ENCODE measurements at regions not wholly inside any gene's neighbourhood (a gene's known extent, or its start where the extent isn't known, plus 50 kb on each side); places are given as distances from the start of the nearest gene placed in this dataset. TPM values are rescaled to one million over a fixed set of nuclear protein-coding genes. Genes with fewer than 3 reads are reported as not detected.

DNA sequence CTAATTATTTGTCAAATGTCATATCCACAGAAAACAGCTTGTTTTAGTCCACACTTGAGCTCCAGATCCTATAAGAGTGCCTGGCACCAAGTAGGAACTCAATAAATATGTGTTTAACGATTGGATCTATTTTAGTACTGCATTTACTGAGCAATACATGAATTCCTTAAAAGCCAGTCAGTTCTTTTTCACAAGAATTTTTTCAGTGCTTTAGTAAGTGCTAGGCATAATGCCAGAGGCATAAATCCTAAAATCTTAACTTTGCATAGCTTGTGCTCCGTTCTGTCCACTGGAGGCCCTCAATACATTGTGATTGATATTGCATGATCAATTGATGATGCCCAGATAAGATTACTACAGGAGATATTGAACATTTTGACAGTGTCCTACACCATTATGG is 67.3 kb upstream of the PCSK5 start:
- no peak overlapping the region for H3K4me3 ChIP-seq (ENCODE audit: low read depth, low read length)
- TF ChIP-seq, protein P1, sequence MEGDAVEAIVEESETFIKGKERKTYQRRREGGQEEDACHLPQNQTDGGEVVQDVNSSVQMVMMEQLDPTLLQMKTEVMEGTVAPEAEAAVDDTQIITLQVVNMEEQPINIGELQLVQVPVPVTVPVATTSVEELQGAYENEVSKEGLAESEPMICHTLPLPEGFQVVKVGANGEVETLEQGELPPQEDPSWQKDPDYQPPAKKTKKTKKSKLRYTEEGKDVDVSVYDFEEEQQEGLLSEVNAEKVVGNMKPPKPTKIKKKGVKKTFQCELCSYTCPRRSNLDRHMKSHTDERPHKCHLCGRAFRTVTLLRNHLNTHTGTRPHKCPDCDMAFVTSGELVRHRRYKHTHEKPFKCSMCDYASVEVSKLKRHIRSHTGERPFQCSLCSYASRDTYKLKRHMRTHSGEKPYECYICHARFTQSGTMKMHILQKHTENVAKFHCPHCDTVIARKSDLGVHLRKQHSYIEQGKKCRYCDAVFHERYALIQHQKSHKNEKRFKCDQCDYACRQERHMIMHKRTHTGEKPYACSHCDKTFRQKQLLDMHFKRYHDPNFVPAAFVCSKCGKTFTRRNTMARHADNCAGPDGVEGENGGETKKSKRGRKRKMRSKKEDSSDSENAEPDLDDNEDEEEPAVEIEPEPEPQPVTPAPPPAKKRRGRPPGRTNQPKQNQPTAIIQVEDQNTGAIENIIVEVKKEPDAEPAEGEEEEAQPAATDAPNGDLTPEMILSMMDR (IDR thresholded peaks at IDR 0.05; ENCODE audit: insufficient read depth, low read depth, low read length), result no peak
- no peak for DNase-seq (ENCODE audit: low read depth)

GRCh38 chr9:75824816-75825568 is 65.5 kb upstream of the PCSK5 start:
- TF ChIP-seq, protein P1 (IDR thresholded peaks at IDR 0.05; ENCODE audit: insufficient read depth, low read depth, low read length), result no peak
- no peak for DNase-seq (ENCODE audit: low read depth)
- H3K4me3 ChIP-seq (ENCODE audit: low read depth, low read length), result no peak overlapping the region

GRCh38 chr9:75826314-75826713 is 64.2 kb upstream of the PCSK5 start:
- H3K4me3 ChIP-seq (ENCODE audit: low read depth, low read length), result no peak overlapping the region
- TF ChIP-seq, protein P1 (IDR thresholded peaks at IDR 0.05; ENCODE audit: insufficient read depth, low read depth, low read length), result no peak
- DNase-seq (ENCODE audit: low read depth), result no peak

DNA sequence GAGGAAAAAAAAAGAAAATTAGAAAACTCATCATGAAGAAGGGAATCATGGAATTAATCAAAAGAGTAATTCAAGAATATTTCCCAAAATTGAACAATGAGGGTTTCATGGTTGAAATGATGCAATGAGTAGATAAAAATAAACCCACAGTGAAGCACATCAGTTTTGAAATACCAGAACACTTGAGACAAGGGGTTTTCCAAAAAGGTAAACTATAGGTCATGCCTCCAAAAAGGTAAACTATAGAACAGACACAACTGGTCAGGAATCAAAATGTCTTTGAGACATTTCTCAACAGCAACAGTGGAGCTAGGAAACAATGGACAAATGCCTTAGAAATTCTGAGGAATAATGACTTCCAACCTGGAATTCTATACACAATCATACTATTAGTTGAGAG is 60.2 kb upstream of the PCSK5 start:
- TF ChIP-seq, protein P1 (IDR thresholded peaks at IDR 0.05; ENCODE audit: insufficient read depth, low read depth, low read length), result no peak
- DNase-seq (ENCODE audit: low read depth), result no peak
- H3K4me3 ChIP-seq (ENCODE audit: low read depth, low read length), result no peak overlapping the region

DNA sequence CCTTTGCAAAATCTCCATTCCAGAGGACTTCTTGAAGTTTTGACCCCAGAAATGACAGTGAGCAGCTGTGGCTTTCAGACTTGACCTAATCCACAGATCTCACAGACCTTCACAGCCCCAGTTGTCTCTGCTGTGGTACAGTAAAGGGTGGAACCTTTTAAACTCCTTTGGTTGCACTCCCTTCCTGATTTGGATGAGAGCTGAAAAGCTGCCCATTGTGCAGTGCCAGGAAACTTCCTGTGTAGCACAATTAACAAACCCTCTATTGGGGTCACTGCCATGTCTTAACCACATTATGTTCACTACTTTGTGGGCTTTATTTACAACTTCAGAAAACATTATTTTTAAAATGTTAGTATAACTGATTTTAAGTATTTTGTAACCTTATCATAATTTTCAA is 56.7 kb upstream of the PCSK5 start:
- no peak overlapping the region for H3K4me3 ChIP-seq (ENCODE audit: low read depth, low read length)
- no peak for DNase-seq (ENCODE audit: low read depth)
- TF ChIP-seq, protein P1 (IDR thresholded peaks at IDR 0.05; ENCODE audit: insufficient read depth, low read depth, low read length), result no peak

GRCh38 chr9:75834878-75835277 is 55.6 kb upstream of the PCSK5 start:
- TF ChIP-seq, protein P1 (IDR thresholded peaks at IDR 0.05; ENCODE audit: insufficient read depth, low read depth, low read length), result no peak
- DNase-seq (ENCODE audit: low read depth), result no peak
- H3K4me3 ChIP-seq (ENCODE audit: low read depth, low read length), result no peak overlapping the region

Small RNAs in the stretch of these regions (small RNA-seq; reads per million reads assigned to genes)
- gene RNU6-1228P, result not detected

Data from fibroblast of villous mesenchyme (primary cell).